Epidermal melanocyte (primary cell): ENCODE measurements at regions not wholly inside any gene's neighbourhood (a gene's known extent, or its start where the extent isn't known, plus 50 kb on each side); places are given as distances from the start of the nearest gene placed in this dataset.
"Not testable (repeated sequence)": the region's sequence is repeated elsewhere in the genome, so short reads cannot be mapped to it uniquely, and the experiment has no call there.

Experiments used
- DNase-seq: peaks from one replicate; pipeline ENCODE4 v3.0.0; 2011; ENCODE audit warnings: low spot score; ENCODE audit not compliant: insufficient read length

GRCh38 chr2:236370847-236371409 is 106.7 kb upstream of the ASB18 start:
- DNase-seq = no peak

GRCh38 chr2:236375973-236376476 is 111.8 kb upstream of the ASB18 start:
- DNase-seq = no peak

DNA sequence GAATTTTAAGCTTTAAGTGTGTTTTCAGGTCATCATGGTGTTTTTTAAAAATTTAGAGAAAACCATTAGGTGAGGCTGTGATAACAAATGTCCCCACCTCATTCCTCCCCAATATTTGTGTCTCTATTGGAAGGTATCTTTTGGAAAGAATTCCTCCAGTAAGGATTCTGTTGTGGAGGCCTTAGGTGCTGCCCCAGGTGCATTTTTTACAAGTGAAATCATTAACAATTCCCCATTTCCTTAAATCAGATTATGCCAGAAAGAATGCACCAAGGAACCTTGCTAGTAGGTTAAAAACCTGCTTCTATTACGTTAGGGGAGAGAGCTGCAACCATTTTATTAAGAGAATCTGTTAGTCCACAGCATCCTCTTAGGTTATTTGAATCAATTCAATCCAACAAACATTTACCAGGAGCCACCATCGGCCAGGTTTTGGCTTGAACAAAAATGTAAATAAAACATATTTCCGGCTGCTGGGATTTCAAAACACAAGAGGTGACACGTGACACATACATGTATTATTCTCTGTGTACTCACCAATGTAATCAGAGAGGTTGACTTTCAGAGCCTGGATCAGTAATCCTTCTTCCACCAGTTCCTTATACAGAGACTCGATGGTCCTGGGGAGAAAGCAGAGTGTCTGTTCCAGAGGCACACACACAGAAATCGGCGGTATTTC is 112.5 kb upstream of the ASB18 start:
- no peak for DNase-seq

DNA sequence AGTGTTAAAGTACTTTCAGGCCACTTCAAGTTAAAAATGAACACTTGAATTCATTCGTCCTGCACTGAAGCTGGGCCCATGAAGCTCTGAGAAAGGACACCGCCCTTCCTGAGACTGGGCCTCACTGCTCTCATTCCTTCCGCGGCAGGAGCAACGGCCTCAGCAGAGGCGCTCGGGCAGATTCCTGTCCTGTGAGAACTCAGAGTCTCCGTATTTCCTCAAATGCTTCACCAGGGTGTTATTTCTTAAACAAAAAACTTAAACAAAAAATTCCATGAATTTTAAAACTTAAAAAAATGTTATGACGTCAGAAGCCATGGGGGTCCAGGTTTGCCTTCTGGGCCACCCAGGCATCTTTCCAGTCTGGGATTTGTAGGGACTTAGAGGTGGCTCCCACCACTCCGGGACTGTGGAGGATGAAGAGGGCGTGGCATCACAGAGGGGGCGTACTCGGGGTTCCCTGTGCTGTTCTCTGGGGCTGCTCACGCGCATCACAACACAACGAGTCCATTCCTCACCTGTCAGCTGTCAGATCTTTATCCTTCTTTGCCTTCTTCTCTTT is 115.9 kb upstream of the ASB18 start:
- no peak for DNase-seq

DNA sequence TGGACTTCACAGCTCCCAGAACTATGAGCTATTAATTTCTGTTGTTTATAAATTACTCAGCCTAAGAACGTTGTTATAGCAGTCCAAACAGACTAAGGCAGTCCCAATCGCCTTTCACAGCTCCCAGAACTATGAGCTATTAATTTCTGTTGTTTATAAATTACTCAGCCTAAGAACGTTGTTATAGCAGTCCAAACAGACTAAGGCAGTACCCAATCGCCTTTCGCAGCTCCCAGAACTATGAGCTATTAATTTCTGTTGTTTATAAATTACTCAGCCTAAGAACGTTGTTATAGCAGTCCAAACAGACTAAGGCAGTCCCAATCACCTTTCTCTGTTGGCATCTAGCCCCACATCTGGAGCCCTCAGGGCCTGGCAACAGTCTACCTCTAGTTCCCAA is 117.0 kb upstream of the ASB18 start:
- not testable (repeated sequence) for DNase-seq

DNA sequence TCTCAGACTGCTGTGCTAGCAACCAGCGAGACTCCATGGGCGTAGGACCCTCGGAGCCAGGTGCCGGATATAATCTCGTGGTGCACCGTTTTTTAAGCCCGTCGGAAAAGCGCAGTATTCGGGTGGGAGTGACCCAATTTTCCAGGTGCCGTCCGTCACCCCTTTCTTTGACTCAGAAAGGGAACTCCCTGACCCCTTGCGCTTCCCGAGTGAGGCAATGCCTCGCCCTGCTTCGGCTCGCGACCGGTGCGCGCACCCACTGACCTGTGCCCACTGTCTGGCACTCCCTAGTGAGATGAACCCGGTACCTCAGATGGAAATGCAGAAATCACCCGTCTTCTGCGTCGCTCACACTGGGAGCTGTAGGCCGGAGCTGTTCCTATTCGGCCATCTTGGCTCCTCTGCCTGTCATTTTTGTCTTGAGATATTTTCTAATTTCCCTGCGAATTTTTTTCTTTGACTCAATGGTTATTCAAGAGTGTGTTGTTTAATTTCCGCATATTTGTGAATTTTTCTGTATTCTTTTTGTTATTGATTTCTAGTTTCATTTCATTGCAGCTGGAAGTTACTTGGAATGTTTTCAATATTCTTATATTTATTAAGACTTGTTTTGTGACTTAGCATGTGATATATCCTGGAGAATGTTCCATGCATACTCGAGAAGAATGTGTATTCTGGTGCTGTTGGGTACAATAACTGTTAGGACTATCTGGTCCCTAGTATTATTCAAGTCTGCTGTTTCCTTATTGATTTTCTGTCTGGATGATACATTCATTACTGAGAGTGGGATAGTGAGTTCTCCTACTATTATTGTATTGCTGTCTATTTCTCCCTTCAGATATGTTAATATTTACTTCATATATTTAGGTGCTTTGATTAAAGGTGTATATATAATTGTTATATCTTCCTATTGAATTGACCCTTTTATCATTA is 125.3 kb upstream of the ASB18 start:
- DNase-seq = not testable (repeated sequence)

DNA sequence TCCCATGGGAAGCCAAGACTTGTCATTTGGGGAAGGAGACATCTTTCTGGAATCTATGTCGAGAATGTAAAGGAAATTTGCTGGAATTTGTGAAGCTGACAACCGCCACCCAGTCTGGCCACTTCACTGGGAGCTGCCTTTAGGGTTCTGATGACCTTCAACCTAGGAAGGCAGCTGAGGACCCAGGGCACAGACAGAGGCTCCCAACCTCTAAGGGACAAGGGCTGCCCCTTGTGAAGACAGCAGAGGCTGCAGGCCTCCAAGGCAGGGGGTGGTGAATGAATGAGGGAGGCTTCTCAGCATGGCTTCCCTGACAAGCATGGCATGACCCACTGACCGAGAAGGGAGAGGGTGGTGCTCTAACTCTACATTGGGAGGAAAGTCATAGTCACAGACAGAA is 128.9 kb upstream of the ASB18 start:
- no peak for DNase-seq

DNA sequence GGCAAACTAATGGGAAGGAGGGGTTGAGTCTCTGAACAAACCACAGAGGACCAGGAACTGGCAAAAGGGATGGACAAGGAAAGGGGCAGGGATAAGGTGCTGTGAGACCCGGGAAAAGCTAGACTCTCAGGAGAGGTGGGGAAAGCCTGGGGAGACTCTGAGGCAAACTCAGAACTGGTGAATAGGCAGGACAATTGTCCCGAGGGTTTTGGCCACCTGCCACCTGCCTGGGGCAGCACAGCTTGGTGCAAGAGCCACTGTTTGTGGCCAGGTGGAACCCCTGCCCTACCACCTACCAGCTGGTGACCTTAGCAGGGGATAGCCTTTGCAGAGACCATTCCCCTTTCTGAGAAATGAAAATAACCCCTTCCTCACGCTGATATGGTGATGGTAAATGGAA is 129.4 kb upstream of the ASB18 start:
- DNase-seq = no peak

- no peak for DNase-seq
Observed at GRCh38 chr2:236394571-236394970, 130.4 kb upstream of the ASB18 start.

DNA sequence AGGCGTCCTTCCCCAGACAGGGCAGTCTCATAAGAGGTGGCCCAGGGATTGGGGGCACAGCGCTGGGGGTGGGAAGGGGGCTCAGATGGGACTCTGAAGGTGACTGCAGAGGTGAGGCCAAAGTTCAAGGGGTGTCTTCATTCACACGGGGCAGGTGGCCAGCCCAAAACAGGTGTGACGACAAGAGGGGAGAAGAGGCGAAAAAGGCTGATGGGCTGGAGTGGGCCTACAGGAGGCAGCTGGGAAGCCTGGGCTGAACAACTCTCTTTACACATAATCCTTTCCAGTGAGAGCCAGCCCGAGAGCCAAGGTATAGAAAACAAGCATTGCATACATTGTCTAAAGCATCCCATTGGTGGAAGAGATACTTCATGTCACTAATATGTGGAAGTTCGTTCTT is 130.9 kb upstream of the ASB18 start:
- DNase-seq = no peak

- no peak for DNase-seq
Observed at GRCh38 chr2:236396818-236397350, 132.7 kb upstream of the ASB18 start.

- no peak for DNase-seq
Observed at GRCh38 chr2:236397681-236398080, 133.5 kb upstream of the ASB18 start.

GRCh38 chr2:236399409-236399808 is 135.2 kb upstream of the ASB18 start:
- no peak for DNase-seq

- no peak for DNase-seq
Observed at GRCh38 chr2:236400046-236400574, 135.9 kb upstream of the ASB18 start.

DNA sequence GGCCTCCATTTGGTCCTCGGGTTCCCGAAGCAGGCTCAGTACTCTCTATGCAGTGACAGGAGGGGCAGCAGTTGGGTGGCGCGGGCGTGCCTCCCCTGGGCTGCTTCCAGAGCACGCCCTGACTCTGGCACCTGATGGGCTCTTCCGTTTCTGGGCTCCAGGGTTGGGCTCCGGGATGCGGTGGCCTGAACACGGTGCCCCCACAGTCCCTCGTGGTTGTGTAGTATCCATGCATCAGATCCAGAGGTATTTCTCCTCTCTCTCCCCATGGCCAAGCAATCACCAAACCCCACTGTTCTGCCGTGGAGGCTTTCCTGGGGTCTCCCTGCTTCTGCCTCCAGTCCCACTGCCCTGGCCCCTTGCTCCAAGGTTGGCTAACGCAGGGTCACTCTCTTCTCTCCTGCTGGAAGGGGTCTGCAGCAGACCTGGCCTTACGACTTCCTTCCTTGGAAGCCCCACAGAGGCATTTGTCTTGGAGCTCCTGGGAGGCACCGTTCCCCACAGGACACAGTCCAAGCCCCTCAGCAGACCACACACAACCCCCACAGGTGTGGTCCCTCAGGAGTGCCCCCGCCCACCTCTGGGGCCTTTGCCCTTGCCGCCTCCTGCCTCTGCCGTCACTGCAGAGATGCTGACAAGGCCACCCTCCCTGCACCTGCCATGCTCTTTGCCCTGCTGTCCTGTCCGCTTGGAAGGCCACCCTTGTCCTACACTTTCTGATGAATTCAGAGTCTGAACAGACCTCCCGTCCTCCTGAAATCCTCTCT is 136.6 kb upstream of the ASB18 start:
- DNase-seq = no peak

DNA sequence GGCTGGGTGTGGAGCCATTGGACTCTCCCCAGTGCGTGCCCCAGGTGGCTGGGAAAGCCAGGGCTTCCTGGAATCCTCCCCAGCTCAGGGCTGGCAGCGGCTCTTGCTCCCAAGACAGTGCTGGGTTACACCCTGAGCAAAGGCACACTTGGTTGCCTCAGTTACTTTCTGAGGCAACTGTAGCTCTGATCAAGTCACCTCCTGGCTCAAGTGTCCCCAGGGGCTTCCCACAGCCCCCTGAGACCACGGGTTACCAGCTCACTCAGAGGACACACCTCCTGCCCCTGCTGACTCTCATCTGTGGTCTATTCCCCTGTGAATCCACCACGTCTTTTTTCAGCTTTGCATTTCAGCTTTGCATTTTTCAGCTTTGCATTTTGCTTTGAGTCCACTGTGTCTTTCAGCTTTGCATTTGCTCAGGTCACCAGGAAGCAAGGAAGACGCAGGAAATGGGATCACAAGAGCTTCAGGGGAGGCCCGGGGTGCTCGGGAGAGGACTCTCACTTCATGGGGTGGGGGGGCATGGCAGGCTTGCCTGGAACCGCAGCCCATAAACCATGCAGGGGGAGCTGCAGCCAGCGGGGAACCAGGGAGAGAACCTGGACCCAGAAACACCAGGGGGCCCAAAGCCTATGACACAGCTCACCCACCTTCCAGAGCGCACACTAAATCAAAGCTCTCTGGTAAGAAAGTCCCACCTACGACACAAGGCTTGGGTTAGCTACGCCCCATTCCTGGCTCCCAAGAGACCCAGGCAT is 138.0 kb upstream of the ASB18 start:
- DNase-seq = no peak

DNA sequence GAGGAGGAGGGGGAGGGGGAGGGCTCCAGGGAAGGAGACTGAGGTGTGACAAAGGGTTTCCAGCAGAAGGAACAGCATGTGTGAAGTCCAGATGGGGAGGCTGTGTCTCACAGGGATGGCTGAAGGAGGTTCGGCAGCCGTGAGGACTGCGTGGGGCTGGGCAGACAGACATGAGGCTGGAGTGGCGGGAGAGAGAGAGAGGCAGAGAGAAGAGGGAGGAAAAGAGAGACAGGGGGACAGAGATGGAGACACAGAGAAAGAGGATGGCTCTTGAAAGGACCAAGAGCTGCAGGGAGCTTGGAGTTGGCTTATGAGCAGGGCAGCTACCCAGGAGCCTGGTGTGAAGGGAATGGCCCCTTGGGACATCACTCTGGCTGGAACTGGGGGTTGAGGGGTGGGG is 138.9 kb upstream of the ASB18 start:
- no peak for DNase-seq

DNA sequence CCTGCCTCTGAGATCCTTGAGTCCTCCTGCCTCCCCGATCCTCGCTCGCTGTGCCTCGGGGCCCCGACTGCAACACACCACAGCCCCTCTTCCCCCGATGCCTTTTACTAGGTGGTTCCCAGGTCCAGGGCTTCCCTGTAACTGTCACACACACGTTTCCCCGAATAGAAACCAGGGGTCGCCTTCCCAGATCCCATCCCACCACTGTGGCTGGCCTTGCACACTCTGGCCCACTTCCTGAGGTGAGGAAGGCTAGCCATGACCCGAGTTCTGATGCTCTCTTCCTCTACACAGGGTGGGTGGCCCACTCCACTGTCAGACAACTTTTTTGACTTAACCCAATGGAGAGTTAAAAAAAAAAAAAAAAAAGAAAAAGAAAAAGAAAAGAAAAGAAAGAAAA is 139.6 kb upstream of the ASB18 start:
- no peak for DNase-seq

GRCh38 chr2:236404346-236404745 is 140.1 kb upstream of the ASB18 start:
- no peak for DNase-seq

- no peak for DNase-seq
Observed at GRCh38 chr2:236405357-236405756, 141.2 kb upstream of the ASB18 start.
